Cardiac muscle cell (in vitro differentiated cells and primary cell): ENCODE measurements at regions not wholly inside any gene's neighbourhood (a gene's known extent, or its start where the extent isn't known, plus 50 kb on each side); places are given as distances from the start of the nearest gene placed in this dataset.

Experiments
- DNase-seq, 2 donors: peaks; one replicate each; pipeline versions ENCODE4 v3.0.0 to v3.0.0-alpha.2; 2010 to 2017; ENCODE audit warnings: low read depth in 1 of 2, low spot score in 1 of 2
- H3K27ac ChIP-seq: fragments of 200-600 bp; sonication (generic); 2 replicates; pipeline ENCODE4 v1.5.1; 2016
- H3K27me3 ChIP-seq: fragments of 200-600 bp; sonication (generic); 2 replicates; pipeline ENCODE4 v1.6.0; 2016; ENCODE audit warnings: control low read depth
- H3K36me3 ChIP-seq: fragments of 200-600 bp; sonication (generic); 2 replicates; pipeline ENCODE4 v1.5.1; 2016; ENCODE audit warnings: control low read depth
- H3K4me1 ChIP-seq: fragments of 200-600 bp; sonication (generic); 2 replicates; pipeline ENCODE4 v1.8.1; 2017; ENCODE audit warnings: low read depth, mild to moderate bottlenecking, mixed run types
- H3K4me3 ChIP-seq: fragments of 200-600 bp; sonication (generic); 2 replicates; pipeline ENCODE4 v1.5.1; 2016; ENCODE audit warnings: mild to moderate bottlenecking
- H3K9me3 ChIP-seq: fragments of 200-600 bp; sonication (generic); 2 replicates; pipeline ENCODE4 v1.5.1; 2017; ENCODE audit warnings: low read depth, mild to moderate bottlenecking, control low read depth
- CTCF ChIP-seq: IDR thresholded peaks from 2 replicates; pipeline ENCODE4 v1.5.1; 2012; ENCODE audit warnings: low read depth, mild to moderate bottlenecking, low read length

- Histone ChIP-seq H3K27ac (no peak overlapping the region), H3K27me3 (no peaks in the 10 kb centered on the region)
Observed at GRCh38 chr5:88519066-88519465, 250.4 kb upstream of the TMEM161B start.

GRCh38 chr5:88518131-88519016, 249.7 kb upstream of the TMEM161B start:
- Histone ChIP-seq H3K4me1 (no peaks in the 10 kb centered on the region), H3K27me3 (no peaks in the 10 kb centered on the region), H3K9me3 (no peaks in the 10 kb centered on the region), H3K4me3 (no peak overlapping the region), H3K27ac (no peak overlapping the region), H3K36me3 (no peaks in the 10 kb centered on the region)
- no peak for TF ChIP-seq CTCF
- DNase-seq = no peak

More at GRCh38 chr5:88519066-88519465, 250.4 kb upstream of the TMEM161B start:
- H3K4me3 ChIP-seq = no peak overlapping the region
- no peak for DNase-seq
- H3K36me3 ChIP-seq = no peaks in the 10 kb centered on the region
- H3K4me1 ChIP-seq = no peaks in the 10 kb centered on the region
- H3K9me3 ChIP-seq = no peaks in the 10 kb centered on the region
- no peak for TF ChIP-seq CTCF

- Histone ChIP-seq H3K4me3 (no peak overlapping the region), H3K36me3 (no peaks in the 10 kb centered on the region), H3K27ac (no peak overlapping the region), H3K27me3 (no peaks in the 10 kb centered on the region), H3K4me1 (no peaks in the 10 kb centered on the region), H3K9me3 (no peaks in the 10 kb centered on the region)
- no peak for TF ChIP-seq CTCF
- no peak for DNase-seq
Observed at GRCh38 chr5:88515881-88516819, 247.5 kb upstream of the TMEM161B start.

- no peak for TF ChIP-seq CTCF
- Histone ChIP-seq H3K4me1 (no peaks in the 10 kb centered on the region), H3K4me3 (no peak overlapping the region), H3K36me3 (no peaks in the 10 kb centered on the region), H3K27me3 (no peaks in the 10 kb centered on the region), H3K27ac (no peak overlapping the region), H3K9me3 (no peaks in the 10 kb centered on the region)
- DNase-seq = no peak
Observed at GRCh38 chr5:88515068-88515467, 246.4 kb upstream of the TMEM161B start.

GRCh38 chr5:88509403-88509802, 240.8 kb upstream of the TMEM161B start:
- Histone ChIP-seq H3K36me3 (no peaks in the 10 kb centered on the region), H3K9me3 (no peaks in the 10 kb centered on the region), H3K27ac (no peak overlapping the region), H3K4me1 (no peaks in the 10 kb centered on the region), H3K27me3 (no peaks in the 10 kb centered on the region), H3K4me3 (no peak overlapping the region)
- DNase-seq = peak in 1 of 2 donors; percentile 30
- TF ChIP-seq CTCF = no peak
